Epithelial cell of proximal tubule (primary cell): ENCODE measurements at regions not wholly inside any gene's neighbourhood (a gene's known extent, or its start where the extent isn't known, plus 50 kb on each side); places are given as distances from the start of the nearest gene placed in this dataset.

Experiments
- DNase-seq: peaks from one replicate; pipeline ENCODE4 v3.0.0-alpha.2; 2011; ENCODE audit warnings: low read depth
- H3K4me3 ChIP-seq: 2 replicates; pipeline ENCODE4 v1.5.1; 2011; ENCODE audit warnings: low read depth, mild to moderate bottlenecking, low read length
- CTCF ChIP-seq: conservative IDR thresholded peaks from 2 replicates; pipeline ENCODE4 v1.5.1; 2012; ENCODE audit warnings: low read depth, mild to moderate bottlenecking, low read length

GRCh38 chr13:40376296-40376849 lies 290.1 kb downstream of the FOXO1 start:
- TF ChIP-seq CTCF, result no peak
- H3K4me3 ChIP-seq, result no peak overlapping the region
- DNase-seq, result no peak

GRCh38 chr13:40376867-40377535 lies 289.4 kb downstream of the FOXO1 start:
- H3K4me3 ChIP-seq, result no peak overlapping the region
- DNase-seq, result no peak
- no peak for TF ChIP-seq CTCF

GRCh38 chr13:40377783-40378182 lies 288.7 kb downstream of the FOXO1 start:
- H3K4me3 ChIP-seq, result no peak overlapping the region
- no peak for TF ChIP-seq CTCF
- DNase-seq, result peak; percentile 12

GRCh38 chr13:40379196-40379595 lies 287.2 kb downstream of the FOXO1 start:
- TF ChIP-seq CTCF, result no peak
- no peak for DNase-seq
- H3K4me3 ChIP-seq, result no peak overlapping the region

- no peak for TF ChIP-seq CTCF
- DNase-seq, result no peak
- H3K4me3 ChIP-seq, result no peak overlapping the region
Observed at GRCh38 chr13:40379794-40380578, 286.5 kb downstream of the FOXO1 start.

- no peak for DNase-seq
- H3K4me3 ChIP-seq, result no peak overlapping the region
- TF ChIP-seq CTCF, result no peak
Observed at GRCh38 chr13:40381935-40382764, 284.3 kb downstream of the FOXO1 start.
